BLaER1 treated with 17β-estradiol and CSF1 and Interleukin-3, amounts not matched to agents 10 nM and 100 nM (cell line): ENCODE measurements at regions not wholly inside any gene's neighbourhood (a gene's known extent, or its start where the extent isn't known, plus 50 kb on each side); places are given as distances from the start of the nearest gene placed in this dataset.

Experiments used
- H3K27ac ChIP-seq, 11 experiments: shearing (Covaris generic); formaldehyde crosslinking; 2 replicates each; pipeline ENCODE4 v1.8.1; 2022
- H3K27me3 ChIP-seq, 11 experiments: shearing (Covaris generic); formaldehyde crosslinking; 2 replicates each; pipeline ENCODE4 v1.8.1; 2022
- H3K36me3 ChIP-seq, 11 experiments: shearing (Covaris generic); formaldehyde crosslinking; 2 replicates each; pipeline ENCODE4 v1.8.1; 2022
- H3K4me1 ChIP-seq, 10 experiments: shearing (Covaris generic); formaldehyde crosslinking; 2 replicates each; pipeline ENCODE4 v1.8.1; 2022
- H3K4me2 ChIP-seq, 11 experiments: shearing (Covaris generic); formaldehyde crosslinking; 2 replicates each; pipeline ENCODE4 v1.8.1; 2022
- H3K4me3 ChIP-seq, 10 experiments: shearing (Covaris generic); formaldehyde crosslinking; 2 replicates each; pipeline ENCODE4 v1.8.1; 2022
- H3K9ac ChIP-seq, 11 experiments: shearing (Covaris generic); formaldehyde crosslinking; 2 replicates each; pipeline ENCODE4 v1.8.1; 2022
- H3K9me3 ChIP-seq, 11 experiments: shearing (Covaris generic); formaldehyde crosslinking; replicated peaks in 1 of 11; 2 replicates each; pipeline ENCODE4 v1.8.1; 2022
- H4K20me1 ChIP-seq, 11 experiments: shearing (Covaris generic); formaldehyde crosslinking; 2 replicates each; pipeline ENCODE4 v1.8.1; 2022
- Cebpa-rat ChIP-seq, 11 experiments: shearing (Covaris generic); IDR thresholded peaks; 2 replicates each; pipeline ENCODE4 v1.8.1; 2022

DNA sequence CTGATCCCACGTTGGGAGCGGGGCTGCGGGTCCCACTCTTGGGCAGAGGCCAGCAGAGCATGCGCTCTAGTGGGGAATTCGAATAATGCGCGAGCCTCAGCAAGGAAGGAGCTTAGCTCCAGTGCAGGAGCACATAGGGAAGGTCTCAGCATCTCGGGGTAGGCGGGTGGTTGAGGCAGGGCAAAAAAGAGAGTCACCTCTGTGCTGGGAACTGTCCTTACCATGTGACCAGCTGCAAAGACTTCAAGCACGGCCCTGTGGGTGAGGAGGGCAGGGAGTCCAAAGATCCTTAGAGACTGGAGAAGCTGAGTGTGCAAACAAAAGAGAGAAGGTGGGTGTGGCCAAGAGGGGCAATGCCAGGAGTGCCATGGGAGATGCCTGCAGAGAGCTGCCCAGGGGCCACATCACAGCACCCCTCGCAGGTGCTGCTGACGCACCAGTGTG, 79.2 kb upstream of the CD93 start:
- H3K4me1 ChIP-seq: peaks cover 15 to 65% (median 43%) of the 10 kb centered on the region in 10 experiments
- H3K36me3 ChIP-seq: no peaks in the 10 kb centered on the region
- H3K4me3 ChIP-seq: no peak overlapping the region
- TF ChIP-seq Cebpa-rat (IDR thresholded peaks at IDR 0.05): no peak
- H3K27ac ChIP-seq: peak overlapping the region in 4 of 11 experiments; percentile 15 to 29 (median 20); a peak in 2 of 22 replicates
- no peak overlapping the region for H3K9ac ChIP-seq
- H4K20me1 ChIP-seq: no peaks in the 10 kb centered on the region
- H3K4me2 ChIP-seq: peak overlapping the region in 7 of 11 experiments; percentile 1 to 88 (median 48); a peak in 11 of 22 replicates
- no peaks in the 10 kb centered on the region for H3K27me3 ChIP-seq
- no peaks in the 10 kb centered on the region for H3K9me3 ChIP-seq

DNA sequence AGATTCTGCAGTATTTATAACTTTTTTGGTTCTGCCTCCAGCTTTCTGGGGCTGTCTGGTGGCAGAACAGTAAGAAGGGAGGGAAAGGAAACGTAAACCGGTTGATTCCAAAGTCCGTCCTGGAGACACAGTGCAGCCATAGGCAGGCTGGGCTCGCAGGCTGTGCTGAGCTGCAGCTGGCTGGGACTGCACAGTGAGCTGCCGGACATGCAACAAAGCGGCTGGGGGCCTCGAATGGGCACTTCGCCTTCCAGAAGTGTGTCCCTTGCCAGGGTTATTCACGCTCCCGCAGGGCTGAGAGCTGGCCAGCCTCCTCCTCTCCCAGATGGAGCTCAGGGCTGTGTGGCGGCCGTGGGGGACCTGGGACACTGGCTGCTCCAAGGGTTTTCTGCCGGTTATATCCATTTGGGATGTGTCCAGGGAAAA, 78.1 kb upstream of the CD93 start:
- H3K4me2 ChIP-seq: peak overlapping the region in 4 of 11 experiments; percentile 11 to 88 (median 62); a peak in 5 of 22 replicates
- peaks cover 27 to 74% (median 53%) of the 10 kb centered on the region in 10 experiments for H3K4me1 ChIP-seq
- H3K9ac ChIP-seq: no peak overlapping the region
- no peaks in the 10 kb centered on the region for H3K36me3 ChIP-seq
- TF ChIP-seq Cebpa-rat (IDR thresholded peaks at IDR 0.05): no peak
- no peaks in the 10 kb centered on the region for H3K27me3 ChIP-seq
- H4K20me1 ChIP-seq: no peaks in the 10 kb centered on the region
- H3K9me3 ChIP-seq: no peaks in the 10 kb centered on the region
- peak overlapping the region in 2 of 11 experiments; percentile 20 to 22; a peak in 3 of 22 replicates for H3K27ac ChIP-seq
- H3K4me3 ChIP-seq: no peak overlapping the region

- Histone ChIP-seq H3K27ac (0 out of 22 replicates have a peak overlapping the region, but pooled peaks of 1 of the 11 experiments have one; percentile 78), H3K9me3 (no peaks in the 10 kb centered on the region), H3K4me3 (no peak overlapping the region), H3K4me1 (peaks cover 30 to 81% (median 60%) of the 10 kb centered on the region in 10 experiments), H3K27me3 (no peaks in the 10 kb centered on the region), H4K20me1 (no peaks in the 10 kb centered on the region), H3K4me2 (peak overlapping the region in 4 of 11 experiments; percentile 84 to 91 (median 89); a peak in 7 of 22 replicates), H3K36me3 (no peaks in the 10 kb centered on the region), H3K9ac (no peak overlapping the region)
- TF ChIP-seq Cebpa-rat (IDR thresholded peaks at IDR 0.05): no peak
Observed at GRCh38 chr20:23163562-23163961, 77.4 kb upstream of the CD93 start.

GRCh38 chr20:23162887-23163286, 76.8 kb upstream of the CD93 start:
- TF ChIP-seq Cebpa-rat (IDR thresholded peaks at IDR 0.05): no peak
- H3K4me2 ChIP-seq: peak overlapping the region in 7 of 11 experiments; percentile 79 to 91 (median 88); a peak in 11 of 22 replicates
- H3K27me3 ChIP-seq: no peaks in the 10 kb centered on the region
- H3K9ac ChIP-seq: no peak overlapping the region
- no peaks in the 10 kb centered on the region for H3K36me3 ChIP-seq
- no peaks in the 10 kb centered on the region for H3K9me3 ChIP-seq
- H3K27ac ChIP-seq: peak overlapping the region in 5 of 11 experiments; percentile 71 to 79 (median 78); a peak in 9 of 22 replicates
- peaks cover 30 to 87% (median 66%) of the 10 kb centered on the region in 10 experiments for H3K4me1 ChIP-seq
- no peak overlapping the region for H3K4me3 ChIP-seq
- no peaks in the 10 kb centered on the region for H4K20me1 ChIP-seq

DNA sequence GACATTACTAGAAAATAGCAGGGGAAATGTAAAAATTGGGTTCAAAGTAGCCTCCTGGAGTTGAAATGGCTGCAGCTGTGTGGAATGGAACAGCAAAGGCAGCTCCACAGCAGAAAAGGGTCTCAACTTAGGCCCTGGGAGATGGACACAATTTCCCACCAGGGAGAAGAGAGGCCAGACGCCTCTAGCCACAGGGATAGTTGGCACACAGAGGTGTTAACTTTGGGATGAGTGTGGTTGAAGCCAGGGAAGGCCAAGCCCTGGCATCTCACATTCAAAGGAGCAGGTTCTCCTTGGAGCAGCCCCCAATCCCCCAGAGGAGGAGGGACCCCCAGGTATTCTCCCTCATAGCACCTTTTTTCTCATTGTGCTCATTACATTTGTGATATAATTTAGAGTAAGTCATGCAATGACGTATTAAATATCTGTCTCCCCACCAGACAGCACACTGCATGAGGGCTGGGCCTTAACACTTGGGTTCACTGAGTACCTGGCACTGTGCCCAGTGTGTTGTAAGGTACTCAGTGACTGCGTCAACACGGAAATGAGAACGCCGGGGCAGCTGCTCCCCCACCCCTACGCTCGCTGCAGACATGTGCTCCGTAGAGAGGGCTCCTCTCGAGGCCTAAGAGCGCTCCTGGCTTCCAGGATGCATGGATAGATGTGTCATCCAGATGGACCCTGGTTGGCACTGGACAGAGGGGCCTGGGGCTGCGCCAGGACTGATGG, 76.0 kb upstream of the CD93 start:
- Histone ChIP-seq H3K27ac (peak overlapping the region in 8 of 11 experiments; percentile 38 to 79 (median 74); a peak in 13 of 22 replicates), H3K4me2 (peak overlapping the region; percentile 33 to 91 (median 84)), H4K20me1 (no peaks in the 10 kb centered on the region), H3K27me3 (no peaks in the 10 kb centered on the region), H3K9me3 (no peaks in the 10 kb centered on the region), H3K9ac (peak overlapping the region in 2 of 11 experiments; percentile 61; a peak in 3 of 22 replicates), H3K4me1 (peaks cover 30 to 95% (median 73%) of the 10 kb centered on the region in 10 experiments), H3K36me3 (no peaks in the 10 kb centered on the region), H3K4me3 (no peak overlapping the region)
- no peak for TF ChIP-seq Cebpa-rat (IDR thresholded peaks at IDR 0.05)

DNA sequence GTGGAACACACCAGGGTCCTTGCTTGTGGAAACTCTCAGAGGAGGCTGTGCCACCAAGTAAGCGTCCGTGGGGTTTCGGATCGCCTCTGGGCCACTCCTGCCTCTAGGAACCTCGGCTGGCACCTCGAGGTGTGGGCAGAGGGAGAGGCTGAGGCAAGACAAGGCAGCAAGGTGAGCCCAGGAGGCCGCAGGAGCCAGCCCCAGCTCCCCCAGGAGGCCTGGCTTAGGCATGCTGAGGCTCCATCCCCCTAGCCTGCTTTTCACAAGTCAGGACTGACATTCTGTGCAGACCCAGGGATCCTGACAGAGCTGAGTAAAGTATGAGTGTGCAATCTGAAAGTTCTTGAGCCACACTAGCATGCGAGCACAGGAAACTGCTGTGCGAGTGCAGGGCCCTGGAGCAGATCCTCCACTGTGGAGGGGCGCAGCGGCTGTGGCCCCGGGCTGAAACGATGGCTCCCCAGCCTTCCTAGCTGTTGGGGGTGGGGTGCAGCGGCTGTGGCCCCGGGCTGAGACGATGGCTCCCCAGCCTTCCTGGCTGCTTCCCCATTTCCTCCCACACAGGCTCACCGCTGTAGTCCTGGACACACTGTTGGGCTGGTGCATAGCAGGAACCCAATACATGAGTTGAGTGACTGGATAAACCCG, 75.2 kb upstream of the CD93 start:
- no peaks in the 10 kb centered on the region for H3K27me3 ChIP-seq
- H3K4me2 ChIP-seq: peak overlapping the region; percentile 33 to 91 (median 84)
- peak overlapping the region in 10 of 11 experiments; percentile 32 to 79 (median 72); a peak in 20 of 22 replicates for H3K27ac ChIP-seq
- H4K20me1 ChIP-seq: no peaks in the 10 kb centered on the region
- H3K9ac ChIP-seq: peak overlapping the region in 9 of 11 experiments; percentile 3 to 61 (median 53); a peak in 12 of 22 replicates
- TF ChIP-seq Cebpa-rat (IDR thresholded peaks at IDR 0.05): no peak
- H3K4me1 ChIP-seq: peaks cover 30 to 100% (median 80%) of the 10 kb centered on the region in 10 experiments
- H3K9me3 ChIP-seq: no peaks in the 10 kb centered on the region
- H3K36me3 ChIP-seq: no peaks in the 10 kb centered on the region
- H3K4me3 ChIP-seq: no peak overlapping the region; a peak in 1 of 20 replicates

GRCh38 chr20:23160536-23161243, 74.6 kb upstream of the CD93 start:
- Histone ChIP-seq H3K27me3 (no peaks in the 10 kb centered on the region), H4K20me1 (no peaks in the 10 kb centered on the region), H3K9ac (peak overlapping the region in 8 of 11 experiments; percentile 3 to 61 (median 56); a peak in 11 of 22 replicates), H3K9me3 (no peaks in the 10 kb centered on the region), H3K4me3 (peak overlapping the region in 3 of 10 experiments; percentile 8 to 32 (median 12); a peak in 3 of 20 replicates), H3K4me1 (peaks cover 30 to 100% (median 87%) of the 10 kb centered on the region in 10 experiments), H3K36me3 (no peaks in the 10 kb centered on the region), H3K27ac (peak overlapping the region; percentile 12 to 79 (median 71); a peak in 21 of 22 replicates), H3K4me2 (peak overlapping the region; percentile 57 to 91 (median 84))
- TF ChIP-seq Cebpa-rat (IDR thresholded peaks at IDR 0.05): no peak

- no peak for TF ChIP-seq Cebpa-rat (IDR thresholded peaks at IDR 0.05)
- Histone ChIP-seq H3K4me2 (peak overlapping the region; percentile 57 to 91 (median 84)), H3K36me3 (no peaks in the 10 kb centered on the region), H4K20me1 (no peaks in the 10 kb centered on the region), H3K4me1 (peaks cover 34 to 98% (median 85%) of the 10 kb centered on the region in 10 experiments), H3K9me3 (no peaks in the 10 kb centered on the region), H3K4me3 (peak overlapping the region in 4 of 10 experiments; percentile 12 to 29 (median 17); a peak in 4 of 20 replicates), H3K27me3 (no peaks in the 10 kb centered on the region), H3K27ac (peak overlapping the region in 9 of 11 experiments; percentile 0 to 79 (median 73); a peak in 16 of 22 replicates), H3K9ac (peak overlapping the region in 5 of 11 experiments; percentile 37 to 61 (median 46); a peak in 5 of 22 replicates)
Observed at GRCh38 chr20:23159947-23160318, 73.8 kb upstream of the CD93 start.
